ENCODE measurements at regions not wholly inside any gene's neighbourhood (a gene's known extent, or its start where the extent isn't known, plus 50 kb on each side); places are given as distances from the start of the nearest gene placed in this dataset.

DNA sequence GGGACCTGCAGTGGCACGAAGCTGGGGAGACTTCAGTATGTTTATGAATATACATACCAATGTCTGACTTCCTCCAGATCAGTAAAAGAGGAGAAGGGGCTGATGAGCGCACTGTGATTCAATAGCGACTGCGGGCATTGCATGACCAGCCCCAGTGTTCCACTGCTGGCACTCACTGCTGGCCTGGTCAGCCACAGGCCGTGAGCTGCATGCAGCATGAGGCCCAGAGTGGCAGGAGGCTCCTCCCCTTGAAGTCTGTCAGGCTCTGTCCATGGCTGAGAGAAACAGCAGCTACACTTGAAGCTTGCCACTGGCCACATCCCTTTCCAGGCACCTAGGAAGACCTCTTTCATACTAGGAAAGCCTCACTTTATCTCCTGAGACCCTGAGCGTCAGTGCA is 265.9 kb upstream of the CDYL start:
- TF ChIP-seq EZH2 (IDR thresholded peaks at IDR 0.05) = no peak
- TF ChIP-seq POLR2AphosphoS5 (IDR thresholded peaks at IDR 0.05; ENCODE audit: borderline replicate concordance, low read depth, low read length) = no peak
- TF ChIP-seq FOXP2 (optimal IDR thresholded peaks at IDR 0.05; ENCODE audit: control extremely low read depth, extremely low read length, insufficient read depth) = no peak

All from SK-N-MC (cell line).